ENCODE measurements at regions not wholly inside any gene's neighbourhood (a gene's known extent, or its start where the extent isn't known, plus 50 kb on each side); places are given as distances from the start of the nearest gene placed in this dataset.
A peak's percentile ranks its signal among the peaks of the same experiment; 100 is the strongest.
"Not testable (repeated sequence)": the region's sequence is repeated elsewhere in the genome, so short reads cannot be mapped to it uniquely, and the experiment has no call there.

- ATAC-seq (no peak), DNase-seq (ENCODE audit: low spot score) (no peak)
Measured at GRCh38 chr15:24733659-24734058, 58.1 kb downstream of the NPAP1 start.

GRCh38 chr15:24734396-24734795 is 58.8 kb downstream of the NPAP1 start:
- no peak for ATAC-seq
- no peak for DNase-seq (ENCODE audit: low spot score)

GRCh38 chr15:24745290-24745689 is 69.7 kb downstream of the NPAP1 start:
- no peak for ATAC-seq
- DNase-seq (ENCODE audit: low spot score) = no peak

GRCh38 chr15:24746094-24746493 is 70.5 kb downstream of the NPAP1 start:
- DNase-seq (ENCODE audit: low spot score) = no peak

GRCh38 chr15:24747376-24747775 is 71.8 kb downstream of the NPAP1 start:
- DNase-seq (ENCODE audit: low spot score) = no peak
- ATAC-seq = no peak

More at GRCh38 chr15:24746094-24746493, 70.5 kb downstream of the NPAP1 start:
- ATAC-seq = no peak

GRCh38 chr15:24748812-24749439 is 73.4 kb downstream of the NPAP1 start:
- DNase-seq (ENCODE audit: low spot score) (no peak), ATAC-seq (no peak)

- DNase-seq (ENCODE audit: low spot score) (no peak), ATAC-seq (no peak)
Measured at GRCh38 chr15:24752354-24752753, 76.8 kb downstream of the NPAP1 start.

- no peak for ATAC-seq
- DNase-seq (ENCODE audit: low spot score) = no peak
Measured at GRCh38 chr15:24756101-24756500, 80.5 kb downstream of the NPAP1 start.

GRCh38 chr15:24760066-24760465 is 84.5 kb downstream of the NPAP1 start:
- ATAC-seq (no peak), DNase-seq (ENCODE audit: low spot score) (no peak)

GRCh38 chr15:24761704-24762302 is 86.2 kb downstream of the NPAP1 start:
- peak; percentile 69 for ATAC-seq

GRCh38 chr15:24763891-24764290 is 88.3 kb downstream of the NPAP1 start:
- ATAC-seq = no peak
- no peak for DNase-seq (ENCODE audit: low spot score)

More at GRCh38 chr15:24761704-24762302, 86.2 kb downstream of the NPAP1 start:
- DNase-seq (ENCODE audit: low spot score) = no peak

- no peak for ATAC-seq
- no peak for DNase-seq (ENCODE audit: low spot score)
Measured at GRCh38 chr15:24764375-24765171, 89.0 kb downstream of the NPAP1 start.

GRCh38 chr15:24766511-24767133 is 91.0 kb downstream of the NPAP1 start:
- no peak for ATAC-seq
- no peak for DNase-seq (ENCODE audit: low spot score)

GRCh38 chr15:24772266-24772665 is 96.7 kb downstream of the NPAP1 start:
- no peak for DNase-seq (ENCODE audit: low spot score)
- no peak for ATAC-seq

- peak; percentile 67 for DNase-seq (ENCODE audit: low spot score)
- ATAC-seq = peak; percentile 75
Measured at GRCh38 chr15:24772686-24773373, 97.3 kb downstream of the NPAP1 start.

GRCh38 chr15:24777307-24777706 is 101.7 kb downstream of the NPAP1 start:
- DNase-seq (ENCODE audit: low spot score) = no peak
- no peak for ATAC-seq

- no peak for DNase-seq (ENCODE audit: low spot score)
- no peak for ATAC-seq
Measured at GRCh38 chr15:24784506-24784905, 108.9 kb downstream of the NPAP1 start.

GRCh38 chr15:24786347-24786746 is 110.8 kb downstream of the NPAP1 start:
- ATAC-seq (no peak), DNase-seq (ENCODE audit: low spot score) (no peak)

- not testable (repeated sequence) for DNase-seq (ENCODE audit: low spot score); ATAC-seq
Measured at GRCh38 chr15:24802624-24803023, 127.0 kb downstream of the NPAP1 start.

GRCh38 chr15:24819680-24820079 is 135.1 kb upstream of the SNRPN start:
- ATAC-seq (no peak), DNase-seq (ENCODE audit: low spot score) (no peak)

- DNase-seq (ENCODE audit: low spot score) = no peak
- ATAC-seq = no peak
Measured at GRCh38 chr15:24823473-24823872, 131.3 kb upstream of the SNRPN start.
